ENCODE measurements at regions not wholly inside any gene's neighbourhood (a gene's known extent, or its start where the extent isn't known, plus 50 kb on each side); places are given as distances from the start of the nearest gene placed in this dataset.

GRCh38 chr10:78255214-78255613, 221.6 kb downstream of the RPS24 start:
- no peaks in the 10 kb centered on the region for H3K27me3 Mint-ChIP-seq
- H3K4me1 Mint-ChIP-seq: peaks cover 5% of the 10 kb centered on the region
- H3K36me3 Mint-ChIP-seq: no peaks in the 10 kb centered on the region
- H3K4me3 Mint-ChIP-seq: no peak overlapping the region
- H3K9me3 Mint-ChIP-seq: no peaks in the 10 kb centered on the region
- no peak overlapping the region for H3K27ac Mint-ChIP-seq

DNA sequence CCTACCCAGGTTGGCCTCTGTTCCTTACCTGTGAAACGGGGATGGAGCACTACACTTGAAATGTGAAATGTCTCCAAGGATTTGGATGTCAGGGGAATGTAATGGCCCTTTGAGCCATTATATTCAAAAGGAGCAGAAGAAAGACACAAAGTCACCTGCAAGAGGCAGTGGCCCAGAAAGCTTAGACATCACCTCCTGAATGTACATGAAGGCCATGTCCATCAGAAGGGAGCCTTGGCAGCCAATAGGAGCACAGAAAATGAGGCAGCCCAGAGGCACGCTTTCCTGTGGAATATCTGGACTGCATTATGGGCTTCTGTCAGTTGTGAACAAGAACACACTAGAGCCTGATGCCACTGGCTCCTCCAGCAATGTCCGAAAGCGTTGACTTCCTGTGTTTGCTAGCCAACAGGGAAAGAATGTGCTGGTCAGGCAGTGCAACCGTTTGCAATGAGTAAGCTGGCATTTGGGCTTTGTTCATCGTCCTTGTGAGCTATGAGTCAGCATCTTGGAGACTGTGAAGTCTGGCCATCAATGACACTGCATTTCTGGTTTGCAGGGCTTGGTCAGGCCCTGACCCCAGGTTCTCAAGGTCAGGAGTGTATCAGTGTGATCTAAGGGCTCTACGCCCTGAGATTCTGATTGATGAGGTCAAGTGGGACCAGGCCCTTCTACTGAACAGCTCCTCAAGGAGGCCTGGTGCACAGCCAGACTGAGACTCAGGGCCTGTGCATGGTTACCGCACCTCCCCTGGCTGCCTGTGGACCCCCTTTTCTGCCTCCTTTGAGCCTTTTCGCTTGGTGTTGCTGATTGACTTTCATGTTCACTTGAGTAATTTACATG, 222.4 kb downstream of the RPS24 start:
- H3K9me3 Mint-ChIP-seq: no peaks in the 10 kb centered on the region
- no peak overlapping the region for H3K27ac Mint-ChIP-seq
- no peak overlapping the region for H3K4me3 Mint-ChIP-seq
- no peaks in the 10 kb centered on the region for H3K27me3 Mint-ChIP-seq
- no peaks in the 10 kb centered on the region for H3K36me3 Mint-ChIP-seq
- H3K4me1 Mint-ChIP-seq: no peaks in the 10 kb centered on the region

- Mint-ChIP-seq H3K9me3 (no peaks in the 10 kb centered on the region), H3K27me3 (no peaks in the 10 kb centered on the region), H3K4me3 (no peak overlapping the region), H3K36me3 (no peaks in the 10 kb centered on the region), H3K4me1 (no peaks in the 10 kb centered on the region), H3K27ac (no peak overlapping the region)
These were observed 224.8 kb downstream of the RPS24 start for GRCh38 chr10:78258323-78259030.

- no peaks in the 10 kb centered on the region for H3K4me1 Mint-ChIP-seq
- H3K27ac Mint-ChIP-seq: no peak overlapping the region
- no peak overlapping the region for H3K4me3 Mint-ChIP-seq
- H3K36me3 Mint-ChIP-seq: no peaks in the 10 kb centered on the region
- H3K9me3 Mint-ChIP-seq: no peaks in the 10 kb centered on the region
- no peaks in the 10 kb centered on the region for H3K27me3 Mint-ChIP-seq
These were observed 225.7 kb downstream of the RPS24 start for GRCh38 chr10:78259391-78259790.

DNA sequence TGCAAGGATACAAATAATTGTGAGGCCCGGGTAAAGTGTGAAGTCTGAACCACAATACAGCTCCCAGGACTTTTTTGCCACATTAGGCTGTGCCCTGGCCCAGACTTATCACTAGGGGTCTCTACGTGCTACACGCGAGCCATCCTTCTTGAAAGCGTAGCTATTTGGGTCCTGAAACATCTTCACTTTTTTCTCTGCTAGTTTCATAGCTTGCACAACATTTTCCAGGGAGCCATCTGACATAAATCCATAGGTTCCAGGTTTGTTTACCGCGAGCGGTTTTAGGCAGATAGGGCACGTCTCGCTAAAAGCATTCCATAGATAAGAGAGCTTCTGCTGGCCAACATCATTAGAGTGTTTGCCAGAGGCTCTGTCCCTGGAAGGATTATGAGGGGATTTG, 226.5 kb downstream of the RPS24 start:
- Mint-ChIP-seq H3K27me3 (no peaks in the 10 kb centered on the region), H3K36me3 (no peaks in the 10 kb centered on the region), H3K27ac (no peak overlapping the region), H3K4me1 (no peaks in the 10 kb centered on the region), H3K9me3 (no peaks in the 10 kb centered on the region), H3K4me3 (no peak overlapping the region)

DNA sequence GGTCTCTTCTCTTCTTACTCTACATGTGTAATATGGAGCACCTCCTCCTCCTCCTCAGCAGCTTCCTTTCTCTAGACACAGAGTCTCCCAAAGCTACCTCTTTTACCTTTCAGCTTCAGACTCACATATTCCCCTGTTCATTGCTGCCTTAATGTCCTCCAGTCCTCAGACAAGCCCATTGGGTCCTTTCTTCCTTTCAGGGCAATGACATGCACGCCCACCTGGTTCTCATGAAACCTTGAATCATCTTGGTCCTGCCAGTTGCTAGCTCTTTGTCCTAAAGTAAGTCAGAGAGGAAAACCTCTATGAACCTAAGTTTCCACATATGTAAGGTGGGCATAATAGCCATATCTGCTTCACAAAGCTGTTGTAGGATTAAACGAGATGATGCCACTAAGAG, 227.0 kb downstream of the RPS24 start:
- Mint-ChIP-seq H3K9me3 (no peaks in the 10 kb centered on the region), H3K27me3 (no peaks in the 10 kb centered on the region), H3K4me3 (no peak overlapping the region), H3K36me3 (no peaks in the 10 kb centered on the region), H3K4me1 (no peaks in the 10 kb centered on the region), H3K27ac (no peak overlapping the region)

DNA sequence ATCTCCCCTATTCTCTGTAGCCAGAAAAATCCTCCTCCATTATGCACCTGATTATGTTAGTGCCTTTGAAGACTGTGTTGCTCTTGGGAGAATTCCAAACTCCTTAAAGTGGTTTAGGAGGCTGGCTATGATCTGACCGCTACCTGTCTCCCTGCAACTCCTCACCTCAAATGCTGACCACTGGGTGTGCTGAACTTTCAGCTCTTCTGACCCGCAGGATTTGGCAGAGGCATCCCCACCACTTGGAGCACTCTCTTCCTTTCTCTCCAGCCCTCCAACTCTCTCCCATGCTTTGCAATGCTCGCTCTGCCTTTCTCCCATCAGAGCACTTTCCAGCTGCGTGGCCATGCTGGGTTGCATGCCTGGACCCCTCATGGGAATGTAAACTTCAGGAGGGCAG, 227.6 kb downstream of the RPS24 start:
- Mint-ChIP-seq H3K4me3 (no peak overlapping the region), H3K27me3 (no peaks in the 10 kb centered on the region), H3K4me1 (no peaks in the 10 kb centered on the region), H3K36me3 (no peaks in the 10 kb centered on the region), H3K27ac (no peak overlapping the region), H3K9me3 (no peaks in the 10 kb centered on the region)

DNA sequence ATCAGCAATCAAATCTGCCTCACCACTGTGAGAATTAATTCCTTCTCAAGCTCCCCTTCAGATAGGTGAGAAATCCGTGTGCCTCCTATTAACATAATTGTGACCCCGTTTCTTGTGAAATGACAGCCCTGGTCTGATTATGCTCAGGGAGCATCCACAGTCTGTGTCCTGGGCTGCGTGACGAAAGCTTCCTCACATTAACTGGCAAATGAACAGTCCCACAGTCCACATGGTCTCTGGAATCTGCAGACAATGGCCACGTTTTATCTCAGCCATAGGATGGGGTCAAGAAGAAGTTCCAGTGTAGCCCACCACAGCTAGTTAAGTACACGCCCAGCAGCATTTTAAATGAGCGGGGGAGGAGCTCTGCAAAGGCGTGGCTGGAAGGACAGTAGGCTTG, 229.2 kb downstream of the RPS24 start:
- H3K27me3 Mint-ChIP-seq: no peaks in the 10 kb centered on the region
- H3K4me1 Mint-ChIP-seq: no peaks in the 10 kb centered on the region
- no peak overlapping the region for H3K27ac Mint-ChIP-seq
- H3K4me3 Mint-ChIP-seq: no peak overlapping the region
- no peaks in the 10 kb centered on the region for H3K9me3 Mint-ChIP-seq
- no peaks in the 10 kb centered on the region for H3K36me3 Mint-ChIP-seq

- Mint-ChIP-seq H3K36me3 (no peaks in the 10 kb centered on the region), H3K4me1 (no peaks in the 10 kb centered on the region), H3K9me3 (no peaks in the 10 kb centered on the region), H3K4me3 (no peak overlapping the region), H3K27ac (no peak overlapping the region), H3K27me3 (no peaks in the 10 kb centered on the region)
These were observed 229.9 kb downstream of the RPS24 start for GRCh38 chr10:78263521-78263988.

- H3K27ac Mint-ChIP-seq: no peak overlapping the region
- no peaks in the 10 kb centered on the region for H3K36me3 Mint-ChIP-seq
- no peaks in the 10 kb centered on the region for H3K4me1 Mint-ChIP-seq
- H3K27me3 Mint-ChIP-seq: no peaks in the 10 kb centered on the region
- no peaks in the 10 kb centered on the region for H3K9me3 Mint-ChIP-seq
- H3K4me3 Mint-ChIP-seq: no peak overlapping the region
These were observed 230.7 kb downstream of the RPS24 start for GRCh38 chr10:78264361-78264760.

- no peak overlapping the region for H3K27ac Mint-ChIP-seq
- H3K4me3 Mint-ChIP-seq: no peak overlapping the region
- no peaks in the 10 kb centered on the region for H3K4me1 Mint-ChIP-seq
- no peaks in the 10 kb centered on the region for H3K36me3 Mint-ChIP-seq
- H3K27me3 Mint-ChIP-seq: no peaks in the 10 kb centered on the region
- no peaks in the 10 kb centered on the region for H3K9me3 Mint-ChIP-seq
These were observed 233.2 kb downstream of the RPS24 start for GRCh38 chr10:78266741-78267469.

DNA sequence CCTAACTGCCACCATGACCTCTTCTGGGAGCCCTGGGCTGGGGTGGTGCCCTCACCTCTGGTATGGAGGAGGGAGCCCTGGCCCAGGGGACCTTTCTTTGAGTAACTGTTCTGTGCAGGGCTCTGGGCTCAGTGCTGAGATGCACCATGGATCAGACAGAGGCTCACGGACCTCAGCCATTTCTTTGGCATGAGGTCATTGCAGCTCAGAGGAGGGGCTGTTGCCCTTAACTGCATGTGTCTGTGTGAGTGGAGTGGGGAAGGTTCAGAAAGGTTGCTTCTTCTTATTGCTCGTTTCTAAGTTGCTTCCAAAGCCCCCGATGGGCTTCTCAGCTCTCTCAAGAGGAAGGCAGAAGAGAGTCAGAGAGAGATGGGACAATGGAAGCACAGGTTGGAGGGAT, 233.9 kb downstream of the RPS24 start:
- no peak overlapping the region for H3K27ac Mint-ChIP-seq
- no peaks in the 10 kb centered on the region for H3K4me1 Mint-ChIP-seq
- H3K36me3 Mint-ChIP-seq: no peaks in the 10 kb centered on the region
- H3K4me3 Mint-ChIP-seq: no peak overlapping the region
- no peaks in the 10 kb centered on the region for H3K27me3 Mint-ChIP-seq
- H3K9me3 Mint-ChIP-seq: no peaks in the 10 kb centered on the region

GRCh38 chr10:78269060-78269459, 235.4 kb downstream of the RPS24 start:
- Mint-ChIP-seq H3K4me3 (no peak overlapping the region), H3K4me1 (no peaks in the 10 kb centered on the region), H3K36me3 (no peaks in the 10 kb centered on the region), H3K27me3 (peaks cover 1% of the 10 kb centered on the region), H3K27ac (no peak overlapping the region), H3K9me3 (no peaks in the 10 kb centered on the region)

GRCh38 chr10:78272329-78272728, 238.7 kb downstream of the RPS24 start:
- H3K27ac Mint-ChIP-seq: no peak overlapping the region
- no peak overlapping the region for H3K4me3 Mint-ChIP-seq

GRCh38 chr10:78274491-78274890, 240.8 kb downstream of the RPS24 start:
- Mint-ChIP-seq H3K36me3 (no peaks in the 10 kb centered on the region), H3K27ac (no peak overlapping the region), H3K4me3 (no peak overlapping the region), H3K27me3 (peaks cover 1% of the 10 kb centered on the region), H3K4me1 (no peaks in the 10 kb centered on the region), H3K9me3 (no peaks in the 10 kb centered on the region)

More at GRCh38 chr10:78272329-78272728, 238.7 kb downstream of the RPS24 start:
- peaks cover 1% of the 10 kb centered on the region for H3K27me3 Mint-ChIP-seq
- no peaks in the 10 kb centered on the region for H3K36me3 Mint-ChIP-seq
- H3K9me3 Mint-ChIP-seq: no peaks in the 10 kb centered on the region
- no peaks in the 10 kb centered on the region for H3K4me1 Mint-ChIP-seq

DNA sequence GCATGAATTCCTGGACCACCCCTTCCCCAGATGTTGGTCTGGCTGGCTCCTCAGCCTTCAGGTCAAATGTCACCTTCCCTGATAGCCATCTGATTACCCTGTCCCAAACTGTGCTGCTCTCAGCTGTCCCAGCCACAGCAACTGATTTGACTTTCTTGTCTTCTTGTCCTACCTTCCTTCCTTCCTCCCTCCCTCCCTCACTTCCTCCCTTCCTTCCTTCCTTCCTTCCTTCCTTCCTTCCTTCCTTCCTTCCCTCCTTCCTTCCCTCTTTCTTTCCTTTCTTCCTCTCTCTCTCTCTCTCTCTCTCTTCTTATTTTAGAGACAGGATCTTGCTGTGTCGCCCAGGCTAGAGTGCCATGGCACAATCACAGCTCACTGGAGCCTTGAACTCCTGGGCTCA, 242.5 kb downstream of the RPS24 start:
- Mint-ChIP-seq H3K4me1 (no peaks in the 10 kb centered on the region), H3K27me3 (peaks cover 1% of the 10 kb centered on the region), H3K27ac (no peak overlapping the region), H3K9me3 (no peaks in the 10 kb centered on the region), H3K4me3 (no peak overlapping the region), H3K36me3 (no peaks in the 10 kb centered on the region)

All from activated naive CD4-positive, alpha-beta T cell treated with anti-CD3 and anti-CD28 coated beads, Interleukin-2, amount 50 U/mL, for 24 hours (primary cell).